ENCODE measurements at regions not wholly inside any gene's neighbourhood (a gene's known extent, or its start where the extent isn't known, plus 50 kb on each side); places are given as distances from the start of the nearest gene placed in this dataset.

- peak overlapping the region; percentile 60; the same call in 1 of the 2 replicates for H4K91ac ChIP-seq (ENCODE audit: insufficient read depth, low read depth, low read length)
- intact Hi-C loops (cut with micrococcal nuclease), result loop anchor here (1.0 kb wide), 1 partner anchor 116 kb away; no protein-coding TSS in a partner anchor
- no peak for DNase-seq
- peak overlapping the region; percentile 28; the same call in 1 of the 2 replicates for H4K5ac ChIP-seq (ENCODE audit: low read depth, low read length)
- H2BK120ac ChIP-seq (ENCODE audit: low read depth, low read length), result peak overlapping the region; percentile 94
- no peak overlapping the region for H2BK5ac ChIP-seq (ENCODE audit: low read depth, low read length, poor library complexity, severe bottlenecking)
- ChIA-PET CTCF (no interaction called here), POLR2A (ENCODE audit: unreplicated experiment) (no interaction called here)
- no peak overlapping the region for H3K4me2 ChIP-seq (ENCODE audit: low read depth, low read length)
- no peaks in the 10 kb centered on the region for H4K20me1 ChIP-seq (ENCODE audit: insufficient read depth, low read length)
- BruUV-seq (replicated peaks), result no TSS peak
- H3K9me1 ChIP-seq (ENCODE audit: insufficient read depth, low read length), result peaks cover 7% of the 10 kb centered on the region; the same call in 1 of the 2 replicates
- dilution Hi-C loops (cut with HindIII; ENCODE audit: low sequenced_read_pairs, unreplicated experiment), result no loop called here
- H2BK15ac ChIP-seq (ENCODE audit: low read depth, low read length), result peak overlapping the region; percentile 85; the same call in 2 of the 3 replicates
- no peaks in the 10 kb centered on the region for H3K36me3 ChIP-seq (ENCODE audit: control insufficient read depth, insufficient read depth, low read length)
- peak overlapping the region; percentile 73 for H2AK9ac ChIP-seq (replicated peaks; ENCODE audit: low read depth, low read length, poor library complexity)
- H3K23ac ChIP-seq (ENCODE audit: low read depth, low read length), result 0 out of 2 replicates have a peak overlapping the region, but pooled peaks have one; percentile 86
- H2BK20ac ChIP-seq (ENCODE audit: low read depth, low read length), result peak overlapping the region; percentile 86; the same call in 1 of the 2 replicates
- TF ChIP-seq CTCF (conservative IDR thresholded peaks at IDR 0.05; ENCODE audit: low read depth, low read length) (no peak), RCOR1 (IDR thresholded peaks at IDR 0.05; ENCODE audit: insufficient replicate concordance, low read length) (no peak), NFE2L2 (IDR thresholded peaks at IDR 0.05; ENCODE audit: low read depth, low read length) (no peak)
- H3K14ac ChIP-seq (replicated peaks; ENCODE audit: low read depth, low read length), result peak overlapping the region; percentile 84; the same call in 1 of the 2 replicates
- no peak overlapping the region; the same call in 1 of the 2 replicates for H3K9ac ChIP-seq (ENCODE audit: low read depth, low read length)
- no peak overlapping the region for H3K56ac ChIP-seq (ENCODE audit: extremely low read depth, insufficient read depth, low read length)
- H3K4me3 ChIP-seq (ENCODE audit: insufficient read depth, low read depth, low read length), result no peak overlapping the region
- WGBS, 2 experiments (ENCODE audit: extremely low coverage in 2 of 2, insufficient read length in 1 of 2), result 62% methylated on average over 4 of the region's 9 CpGs; no CpG with 5 or more reads in 1 of the 2 experiments
- no peak for ATAC-seq (ENCODE audit: low read depth)
- peak overlapping the region; percentile 29; the same call in 1 of the 2 replicates for H2AK5ac ChIP-seq (ENCODE audit: low read depth, low read length)
- H3K9me3 ChIP-seq (ENCODE audit: control insufficient read depth, insufficient read depth, low read length), result no peaks in the 10 kb centered on the region
- peak overlapping the region; percentile 64 for H2AFZ ChIP-seq (replicated peaks; ENCODE audit: low read length, poor library complexity)
- 0 out of 2 replicates have a peak, but pooled peaks cover 3% of the 10 kb centered on the region for H3K27me3 ChIP-seq (ENCODE audit: control insufficient read depth, insufficient read depth, low read length)
- H3K4me1 ChIP-seq (ENCODE audit: control insufficient read depth, insufficient read depth, low read length), result peaks cover 16% of the 10 kb centered on the region
- H3K18ac ChIP-seq (ENCODE audit: low read depth, low read length), result peak overlapping the region; percentile 85; the same call in 1 of the 2 replicates
- peak overlapping the region; percentile 82 for H3K4ac ChIP-seq (ENCODE audit: low read depth, low read length)
- no peaks in the 10 kb centered on the region for H3K79me1 ChIP-seq (ENCODE audit: low read depth in 1 of 2, low read length in 2 of 2)
- peak overlapping the region; percentile 68; the same call in 1 of the 2 replicates for H3K27ac ChIP-seq (ENCODE audit: insufficient read depth, low read length)
- in situ Hi-C loops (cut with MboI; ENCODE audit: low sequenced_read_pairs), result no loop called here
- peak overlapping the region; percentile 64 to 90; a peak in 2 of 4 replicates for H4K8ac ChIP-seq (ENCODE audit: low read depth in 2 of 2, low read length in 2 of 2)
Measured at GRCh38 chr16:73171901-73172240, 123.9 kb upstream of the ZFHX3 start.
